ELF-1 (cell line): ENCODE measurements at regions not wholly inside any gene's neighbourhood (a gene's known extent, or its start where the extent isn't known, plus 50 kb on each side); places are given as distances from the start of the nearest gene placed in this dataset.
"Not testable (repeated sequence)": the region's sequence is repeated elsewhere in the genome, so short reads cannot be mapped to it uniquely, and the experiment has no call there.

Experiments used
- DNase-seq: peaks from one replicate; pipeline ENCODE4 v3.0.0-alpha.2; 2016; ENCODE audit warnings: low read depth, low spot score

DNA sequence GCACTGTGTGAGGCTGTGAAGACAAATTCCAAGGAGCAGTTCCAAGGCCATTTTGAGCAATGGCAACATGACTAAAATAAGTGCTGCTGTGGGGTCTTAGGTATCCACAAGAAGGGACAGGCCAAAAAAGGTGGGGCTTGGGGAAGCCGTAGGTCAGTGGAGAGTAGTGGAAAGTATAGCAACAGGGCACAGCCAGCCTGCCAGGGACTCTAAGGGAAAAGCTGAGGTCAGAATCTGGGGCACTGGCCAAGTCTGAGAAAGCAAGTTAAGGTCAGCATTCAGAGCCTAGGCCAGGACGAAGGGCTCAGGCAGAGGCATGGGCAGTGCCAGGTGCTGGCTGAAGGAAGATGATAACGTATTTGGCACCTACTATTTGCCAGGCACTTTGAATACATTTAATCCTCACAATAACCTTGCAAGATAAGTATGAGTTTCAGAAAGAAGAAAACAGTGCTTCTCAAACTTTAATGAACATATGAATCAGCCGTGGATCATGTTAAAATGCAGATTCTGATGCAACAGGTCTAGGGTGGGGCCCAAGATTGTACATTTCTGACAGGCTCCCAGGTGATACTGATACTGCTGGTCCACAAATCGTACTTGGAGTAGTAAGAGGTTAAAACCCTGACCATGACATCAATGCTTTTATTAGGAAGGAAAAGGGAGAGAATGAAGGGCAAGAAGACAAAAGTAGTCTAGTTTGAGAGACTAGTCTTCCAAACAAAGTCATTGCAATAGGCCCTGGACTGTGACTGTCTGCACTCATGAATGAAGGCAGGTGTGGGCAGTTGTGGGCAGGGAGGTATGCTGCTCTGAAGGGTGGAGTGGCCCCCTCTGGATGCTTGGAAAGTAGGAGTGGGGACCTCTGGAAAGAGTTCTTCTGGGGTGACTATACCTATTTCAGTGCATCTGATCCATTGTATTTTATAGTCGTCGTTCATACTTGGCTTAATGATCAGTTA is 106.3 kb upstream of the ANKRD28 start:
- DNase-seq = no peak

DNA sequence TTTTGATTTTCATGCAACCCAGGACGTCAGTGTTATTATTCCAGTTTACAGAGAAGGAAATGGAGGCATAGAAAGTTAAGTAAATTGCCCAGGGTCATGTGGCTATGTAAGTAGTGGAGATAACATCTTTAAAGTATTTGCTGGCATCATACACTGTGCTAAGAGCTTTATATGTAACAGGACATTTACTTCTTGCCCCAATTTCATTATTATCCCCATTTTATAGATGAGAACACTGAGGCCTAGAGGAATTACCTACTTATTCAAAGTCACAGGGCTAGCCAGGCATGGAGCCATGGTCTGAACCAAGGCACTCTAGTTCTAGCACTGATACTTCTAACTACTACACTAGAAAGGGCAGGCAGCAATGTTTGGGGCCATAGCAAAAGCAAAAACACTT is 107.3 kb upstream of the ANKRD28 start:
- no peak for DNase-seq

DNA sequence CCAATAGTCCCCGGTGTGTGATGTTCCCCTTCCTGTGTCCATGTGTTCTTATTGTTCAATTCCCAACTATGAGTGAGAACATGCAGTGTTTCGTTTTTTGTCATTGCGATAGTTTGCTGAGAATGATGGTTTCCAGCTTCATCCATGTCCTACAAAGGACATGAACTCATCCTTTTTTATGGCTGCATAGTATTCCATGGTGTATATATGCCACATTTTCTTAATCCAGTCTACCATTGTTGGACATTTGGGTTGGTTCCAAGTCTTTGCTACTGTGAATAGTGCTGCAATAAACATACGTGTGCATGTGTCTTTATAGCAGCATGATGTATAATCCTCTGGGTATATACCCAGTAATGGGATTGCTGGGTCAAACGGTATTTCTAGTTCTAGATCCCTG is 109.6 kb upstream of the ANKRD28 start:
- not testable (repeated sequence) for DNase-seq

DNA sequence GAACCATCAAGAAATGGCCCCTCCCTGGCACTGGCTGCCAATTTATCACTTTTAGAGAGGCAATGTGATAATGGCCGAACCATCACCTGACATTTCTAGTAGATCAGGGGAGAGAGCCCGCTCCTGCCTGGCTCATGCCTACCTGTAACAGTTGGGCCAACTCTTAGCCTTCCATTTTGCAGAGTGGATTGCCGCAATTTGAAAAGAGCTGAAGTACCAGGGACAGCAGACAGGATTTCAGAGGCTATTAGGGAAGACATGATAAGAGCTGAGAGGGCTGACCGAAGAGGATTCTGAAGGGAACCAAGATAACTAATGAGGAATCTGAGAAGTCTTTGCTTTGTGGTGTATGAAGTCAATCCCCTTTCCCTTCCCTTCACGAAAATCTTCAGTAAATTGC is 121.2 kb upstream of the ANKRD28 start:
- DNase-seq = no peak

DNA sequence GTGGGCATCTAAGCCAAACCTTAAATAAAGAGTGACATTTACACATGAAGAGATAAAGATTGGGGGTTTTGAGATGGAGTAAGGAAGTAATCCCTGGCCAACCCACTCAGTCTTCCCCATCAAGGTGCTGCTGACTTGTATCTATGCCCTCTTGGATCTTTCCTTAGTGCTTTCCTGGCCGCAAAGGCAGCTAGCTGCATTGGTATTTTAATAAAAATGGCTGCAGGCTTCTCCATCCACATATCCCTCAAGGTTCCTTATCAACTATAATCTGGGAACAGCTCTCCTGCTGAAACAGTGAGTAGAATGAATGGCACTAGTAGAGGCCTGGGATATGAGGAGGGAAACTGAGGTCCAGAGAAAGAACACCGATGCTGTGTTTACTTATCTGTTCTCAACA is 122.2 kb upstream of the ANKRD28 start:
- DNase-seq = no peak

DNA sequence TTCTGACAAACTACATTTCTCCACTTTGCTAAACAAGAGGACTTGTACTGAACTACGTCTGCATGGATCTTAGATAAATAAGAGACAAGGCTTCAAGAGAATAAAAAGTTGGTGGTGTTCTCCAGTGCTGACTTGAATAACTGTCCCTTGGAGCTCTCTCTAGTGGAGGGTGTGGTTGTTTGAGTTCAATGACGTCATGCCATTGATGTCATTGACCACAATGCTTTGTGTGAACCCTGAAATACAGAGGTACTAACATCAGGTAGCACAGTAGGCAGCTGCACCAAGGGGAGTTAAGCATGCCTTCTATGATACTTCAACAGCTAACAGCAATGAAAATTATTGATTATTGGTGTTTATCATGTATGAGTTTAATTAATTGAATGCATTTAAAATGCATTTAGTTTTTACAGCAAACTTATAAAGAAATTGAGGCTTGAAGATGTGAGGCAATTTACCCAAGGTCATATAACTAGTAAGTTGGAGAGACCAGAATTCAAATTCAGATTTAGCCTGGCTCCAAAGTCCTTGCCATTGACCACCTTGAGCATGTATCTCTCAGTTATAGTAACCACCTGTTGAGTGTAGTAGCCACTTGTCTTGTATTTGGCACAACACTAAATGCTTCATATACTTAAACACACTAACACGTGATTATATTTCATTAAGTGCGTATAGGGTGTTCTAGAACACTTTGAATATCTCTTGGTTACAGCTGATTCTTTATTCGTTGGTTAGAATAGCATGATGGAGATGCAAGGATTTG is 126.0 kb upstream of the ANKRD28 start:
- DNase-seq = no peak

DNA sequence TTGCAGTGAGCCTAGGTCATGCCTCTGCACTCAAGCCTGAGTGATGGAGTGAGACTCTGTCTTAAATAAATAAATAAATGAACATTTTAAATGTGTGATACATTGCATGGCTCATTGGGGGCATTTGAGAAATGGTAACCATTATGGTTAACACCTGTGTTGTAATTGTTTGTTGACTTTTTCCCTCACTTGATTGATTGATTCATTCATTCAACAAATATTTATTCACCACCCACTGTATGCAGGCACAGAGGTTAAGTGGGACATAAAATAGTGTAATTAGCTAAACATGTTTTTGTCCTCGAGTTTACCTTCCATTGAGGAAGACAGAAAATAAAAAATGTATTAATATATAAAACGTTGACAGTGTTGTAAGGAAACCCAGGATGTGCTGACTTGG is 127.1 kb upstream of the ANKRD28 start:
- no peak for DNase-seq

DNA sequence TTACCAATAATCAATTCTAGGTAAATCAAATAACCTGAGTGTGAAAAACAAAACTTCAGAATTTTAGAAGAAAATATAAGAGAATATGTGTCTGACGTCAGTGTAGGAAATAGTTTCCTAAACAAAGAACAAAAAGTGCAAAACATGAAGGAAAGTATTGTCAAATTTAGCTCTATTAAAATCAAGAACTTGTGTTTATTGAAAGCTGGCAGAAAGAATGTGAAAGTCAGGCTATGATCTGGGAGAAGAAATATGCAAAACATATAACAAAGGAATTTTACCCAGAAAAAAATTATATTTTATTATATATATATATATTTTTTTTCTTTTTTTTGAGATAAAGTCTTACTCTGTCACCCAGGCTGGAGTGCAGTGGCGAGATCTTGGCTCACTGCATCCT is 129.1 kb upstream of the ANKRD28 start:
- DNase-seq = no peak

DNA sequence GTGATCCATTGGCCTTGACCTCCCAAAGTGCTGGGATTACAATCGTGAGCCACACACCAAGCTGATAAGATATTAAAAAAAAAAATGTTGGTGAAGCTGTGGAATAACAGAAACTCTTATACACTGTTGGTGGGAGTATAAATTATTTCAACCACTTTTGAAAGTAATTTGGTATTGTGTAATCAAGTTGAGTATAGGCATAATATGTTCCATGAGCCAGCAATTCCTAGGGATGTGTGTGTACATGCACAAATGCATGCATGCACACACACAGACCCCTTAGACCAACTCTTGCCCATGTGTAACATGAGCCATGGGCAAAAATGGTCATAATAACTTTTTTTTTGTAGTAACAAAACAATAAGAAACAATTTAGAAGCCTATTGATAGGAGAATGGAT is 130.2 kb upstream of the ANKRD28 start:
- no peak for DNase-seq

DNA sequence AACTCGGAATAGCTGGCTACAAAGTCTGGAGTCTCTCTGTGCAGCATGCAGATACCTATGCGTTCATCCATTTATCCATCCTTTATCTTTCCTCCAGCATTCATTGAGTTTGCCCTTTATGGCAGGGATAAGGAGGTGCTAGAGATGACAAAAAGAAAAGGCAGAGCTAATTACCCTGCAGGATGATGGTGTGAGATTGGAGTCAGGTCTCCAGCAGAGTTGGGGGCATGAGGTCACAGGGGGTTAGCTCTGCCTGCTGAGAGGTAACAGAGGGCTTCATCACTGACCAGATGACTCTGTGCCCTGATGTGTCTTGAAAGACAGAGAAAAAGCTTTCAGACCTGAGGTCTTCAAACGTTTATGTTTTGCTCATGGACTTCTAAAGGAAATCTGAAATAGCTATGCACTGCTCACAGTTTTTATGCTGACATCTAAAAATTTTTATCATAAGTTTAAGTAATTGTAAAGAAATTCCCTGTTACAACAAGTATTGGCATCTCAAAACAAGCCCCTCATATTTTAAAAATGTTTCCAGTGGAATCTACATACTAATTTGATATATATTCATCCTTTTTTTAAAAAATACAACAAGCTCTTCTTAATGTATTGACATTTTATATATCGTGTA is 132.3 kb upstream of the ANKRD28 start:
- DNase-seq = peak; percentile 35

DNA sequence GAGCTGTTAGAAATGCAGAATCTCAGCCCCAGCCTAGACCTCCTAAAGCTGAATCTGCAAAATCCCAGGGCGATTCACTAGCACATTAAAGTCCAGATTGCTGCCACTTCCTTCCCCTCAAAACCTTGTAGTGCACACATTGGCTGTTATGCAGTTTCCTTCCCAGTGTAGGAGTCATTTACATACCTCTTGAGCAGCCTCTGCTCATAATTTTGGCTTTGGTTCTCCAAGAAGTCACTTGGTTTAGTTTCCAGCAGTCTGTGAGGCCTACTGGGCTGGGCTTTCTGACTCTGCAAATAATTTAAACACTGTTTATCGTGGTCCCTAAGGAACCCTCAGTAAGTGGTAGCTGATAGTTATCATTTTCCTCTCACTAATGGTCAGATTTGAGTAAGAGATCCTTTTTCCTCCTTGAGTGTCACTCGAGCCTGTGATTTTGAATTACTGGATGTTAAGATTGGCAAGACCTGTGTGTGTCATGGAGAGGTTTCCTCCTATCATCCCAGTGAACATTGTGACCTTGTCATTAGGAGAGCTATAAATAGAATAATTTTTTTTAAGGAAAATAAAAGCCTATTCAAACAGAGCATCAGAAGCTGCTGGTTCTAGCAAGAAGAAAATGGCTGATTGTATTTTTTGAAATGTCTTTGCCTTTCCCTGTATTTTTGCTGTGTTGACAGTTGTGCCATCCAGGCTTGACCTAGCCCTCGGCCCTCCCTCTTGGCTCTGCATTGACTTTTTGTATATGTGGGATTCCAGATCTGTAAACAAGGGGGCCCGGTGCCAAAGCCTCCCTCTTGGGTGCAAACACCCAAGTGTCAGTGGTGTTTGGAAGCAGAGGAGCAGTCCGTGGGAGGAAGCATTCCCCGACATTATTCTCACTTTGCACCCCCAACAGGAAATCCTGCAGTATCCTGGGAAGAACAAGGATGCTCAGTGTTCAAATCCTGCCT is 134.8 kb upstream of the ANKRD28 start:
- DNase-seq = no peak

DNA sequence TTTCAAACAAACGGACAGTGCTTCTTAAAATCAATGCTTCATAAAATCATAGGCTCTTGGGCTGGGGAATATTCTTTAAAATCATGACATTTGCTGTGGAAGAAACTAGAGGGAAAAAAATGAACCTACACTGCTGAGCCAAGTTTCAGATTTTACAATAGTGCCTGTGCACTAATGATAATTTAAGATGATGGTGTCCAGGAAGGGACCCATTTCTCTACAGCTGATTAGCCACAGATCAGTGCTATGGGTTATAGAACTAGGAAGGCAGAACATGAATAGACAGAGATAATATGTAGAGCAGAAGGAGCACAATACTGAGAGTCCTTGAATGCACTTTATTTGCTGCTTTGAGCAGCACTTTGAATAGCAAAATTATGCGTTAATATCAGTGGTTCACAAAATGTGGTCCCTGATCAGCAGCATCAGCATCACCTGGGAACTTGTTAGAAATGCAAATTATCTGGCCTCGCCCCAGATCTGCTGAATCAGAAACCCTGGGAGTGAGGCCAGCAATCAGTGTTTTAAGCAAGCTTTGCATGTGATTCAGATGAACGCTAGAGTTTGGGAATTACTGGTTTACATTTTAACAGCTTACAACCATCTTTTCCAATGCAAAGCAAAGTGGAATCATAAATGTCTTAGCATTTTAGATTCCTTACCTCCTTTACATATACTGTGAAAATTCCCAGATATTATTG is 135.8 kb upstream of the ANKRD28 start:
- no peak for DNase-seq

DNA sequence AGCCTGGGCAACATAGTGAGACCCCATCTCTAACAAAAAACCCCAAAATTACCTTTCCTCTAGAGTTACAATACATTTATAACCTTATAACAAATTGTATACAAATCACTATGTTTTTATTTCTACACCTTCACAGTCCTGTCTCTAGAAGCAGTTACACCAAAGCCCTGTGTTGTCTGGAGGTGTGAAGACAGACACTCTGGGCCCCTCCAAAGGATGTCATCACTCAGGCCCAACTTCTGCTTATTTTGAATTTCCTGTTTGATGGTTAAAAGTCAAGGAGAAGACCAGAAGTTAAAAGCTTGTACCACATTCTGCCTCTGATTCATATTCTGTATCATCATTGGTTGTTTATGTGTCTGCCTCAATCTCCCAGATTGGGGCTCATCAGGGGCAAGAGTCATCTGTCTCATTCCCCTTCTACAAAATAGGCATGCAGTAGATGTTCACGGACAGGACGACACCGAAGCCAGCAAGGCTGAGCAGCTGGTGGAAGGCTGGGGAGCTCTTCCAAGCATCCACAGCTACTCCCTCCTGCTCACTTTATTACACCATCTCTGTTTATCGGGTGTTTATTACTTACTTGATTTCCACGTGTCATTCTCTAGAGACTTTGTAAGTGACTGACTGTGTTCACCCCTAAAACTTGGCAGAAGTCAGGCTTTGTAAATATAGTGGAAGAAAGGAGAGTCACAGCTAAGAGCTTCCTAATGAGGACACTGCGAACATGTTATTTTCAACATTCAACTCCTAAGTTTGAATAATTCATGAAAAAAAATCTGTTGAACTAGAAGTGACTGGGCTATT is 136.8 kb upstream of the ANKRD28 start:
- DNase-seq = no peak

DNA sequence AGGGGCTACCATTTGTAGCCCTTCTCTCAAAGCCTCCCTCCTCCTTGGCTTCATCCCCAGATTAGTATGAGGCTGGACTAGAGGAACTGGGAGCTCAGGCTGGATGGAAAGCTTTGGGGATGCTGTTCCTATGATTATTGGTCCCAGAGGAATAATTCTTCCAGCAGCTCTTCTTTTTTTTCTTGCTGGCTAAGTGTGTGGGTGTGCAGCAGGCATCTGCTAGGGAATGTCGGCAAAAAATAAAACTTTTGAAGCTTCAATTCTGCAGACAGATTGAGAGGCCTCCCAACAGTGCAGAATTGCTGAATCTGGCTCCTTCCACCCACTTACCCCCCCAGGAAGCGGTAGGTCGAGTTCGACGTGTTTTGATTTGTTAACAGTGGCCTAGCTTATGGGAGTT is 138.5 kb upstream of the ANKRD28 start:
- no peak for DNase-seq

DNA sequence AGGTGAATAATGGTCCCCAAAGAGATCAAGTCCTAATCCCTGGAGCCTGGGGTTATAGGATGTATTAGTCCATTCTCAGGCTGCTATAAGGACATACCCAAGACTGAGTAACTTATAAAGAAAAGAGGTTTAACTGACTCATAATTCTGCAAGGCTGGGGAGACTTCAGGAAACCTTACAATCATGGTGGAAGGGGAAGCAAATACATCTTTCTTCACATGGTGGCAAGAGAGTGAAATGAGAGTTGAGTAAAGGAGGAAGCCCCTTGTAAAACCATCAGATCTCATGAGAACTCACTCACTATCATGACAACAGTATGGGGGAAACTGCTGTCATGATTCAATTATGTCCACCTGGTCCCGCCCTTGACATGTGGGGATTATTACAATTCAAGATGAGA is 142.9 kb upstream of the ANKRD28 start:
- DNase-seq = no peak

DNA sequence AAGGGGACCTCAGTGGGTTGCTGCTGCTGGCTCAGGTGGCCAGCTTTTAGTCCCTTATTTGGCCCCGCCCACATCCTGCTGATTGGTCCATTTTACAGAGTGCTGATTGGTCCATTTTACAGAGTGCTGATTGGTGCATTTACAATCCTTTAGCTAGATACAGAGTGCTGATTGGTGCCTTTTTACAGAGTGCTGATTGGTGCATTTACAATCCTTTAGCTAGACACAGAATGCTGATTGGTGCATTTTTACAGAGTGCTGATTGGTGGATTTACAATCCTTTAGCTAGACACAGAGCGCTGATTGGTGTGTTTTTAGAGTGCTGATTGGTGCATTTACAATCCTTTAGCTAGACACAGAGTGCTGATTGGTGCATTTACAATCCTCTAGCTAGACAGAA is 143.7 kb upstream of the ANKRD28 start:
- not testable (repeated sequence) for DNase-seq

DNA sequence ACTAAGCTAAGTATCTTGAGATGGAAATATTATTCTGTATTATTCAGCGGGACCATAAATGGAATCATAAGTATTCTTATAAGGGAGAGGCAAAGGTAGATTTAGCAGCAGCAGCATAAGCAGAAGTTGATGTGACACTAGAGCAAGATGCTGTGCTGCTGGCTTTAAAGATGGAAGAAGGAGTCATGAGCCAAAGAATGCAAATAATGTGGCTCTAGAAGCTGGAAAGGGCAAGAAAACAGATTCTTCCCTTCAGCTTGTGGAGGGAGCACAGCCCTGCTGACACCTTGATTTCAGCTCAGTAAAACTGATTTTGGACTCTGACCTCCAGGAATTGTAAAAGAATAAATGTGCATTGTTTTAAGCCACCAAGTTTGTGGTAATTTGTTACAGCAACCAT is 144.2 kb upstream of the ANKRD28 start:
- DNase-seq = no peak

DNA sequence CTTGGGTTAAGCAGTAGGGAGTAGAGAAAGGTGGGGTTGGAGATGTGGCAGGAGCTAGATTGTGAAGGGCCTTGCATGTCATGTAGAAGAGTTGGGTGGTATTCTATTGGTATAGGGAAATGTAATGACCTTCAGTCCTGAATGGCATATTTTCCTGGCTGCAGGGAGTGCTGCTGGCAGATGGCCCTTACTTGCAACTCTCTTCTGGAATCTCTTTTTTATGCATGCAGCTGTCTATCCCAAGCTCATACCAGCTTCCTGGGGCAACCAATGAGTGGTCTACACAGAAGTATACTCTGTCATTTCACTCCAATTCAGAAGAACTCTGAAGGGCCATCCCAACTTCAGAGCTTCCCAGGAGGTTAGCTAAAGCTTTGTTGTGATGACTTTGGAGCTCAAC is 144.7 kb upstream of the ANKRD28 start:
- no peak for DNase-seq

DNA sequence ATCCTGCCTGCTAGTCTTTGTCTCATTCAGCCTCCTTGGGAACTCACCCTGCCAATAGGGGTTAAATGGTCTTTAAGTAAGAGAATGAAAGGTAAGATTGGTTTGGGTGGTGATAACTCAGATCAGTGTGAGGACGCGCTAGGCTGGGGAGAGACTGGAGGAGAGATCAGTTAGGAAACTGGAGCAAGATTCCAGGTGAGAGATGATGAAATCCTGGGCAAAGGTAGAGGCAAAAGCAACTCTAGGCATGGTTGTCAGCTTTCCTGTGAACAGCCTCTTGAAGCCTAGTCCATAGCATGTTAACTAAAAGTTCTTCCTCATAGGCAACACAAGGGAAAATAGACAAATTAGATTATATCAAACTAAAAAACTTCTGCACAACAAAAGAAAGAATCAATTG is 145.2 kb upstream of the ANKRD28 start:
- DNase-seq = no peak

DNA sequence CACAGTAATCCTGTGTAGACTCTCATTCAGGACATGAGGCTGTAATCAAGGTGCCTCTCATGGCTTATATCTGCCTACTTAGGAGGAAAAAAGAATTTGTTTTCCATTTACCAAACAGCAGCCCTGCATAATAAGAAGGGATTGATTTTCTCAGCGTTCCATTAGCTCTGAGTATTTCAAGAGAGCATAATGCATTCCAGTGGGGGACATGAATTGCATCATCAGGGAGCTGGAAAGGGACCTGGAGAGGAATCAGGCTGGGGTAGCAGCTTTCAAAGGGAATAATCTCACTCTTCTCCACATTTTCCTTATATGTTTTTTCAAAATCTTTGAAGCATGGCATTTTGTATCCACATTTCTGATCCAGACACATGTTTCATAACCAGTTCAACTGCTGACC is 150.6 kb upstream of the ANKRD28 start:
- DNase-seq = no peak
